ENCODE measurements at regions not wholly inside any gene's neighbourhood (a gene's known extent, or its start where the extent isn't known, plus 50 kb on each side); places are given as distances from the start of the nearest gene placed in this dataset.

DNA sequence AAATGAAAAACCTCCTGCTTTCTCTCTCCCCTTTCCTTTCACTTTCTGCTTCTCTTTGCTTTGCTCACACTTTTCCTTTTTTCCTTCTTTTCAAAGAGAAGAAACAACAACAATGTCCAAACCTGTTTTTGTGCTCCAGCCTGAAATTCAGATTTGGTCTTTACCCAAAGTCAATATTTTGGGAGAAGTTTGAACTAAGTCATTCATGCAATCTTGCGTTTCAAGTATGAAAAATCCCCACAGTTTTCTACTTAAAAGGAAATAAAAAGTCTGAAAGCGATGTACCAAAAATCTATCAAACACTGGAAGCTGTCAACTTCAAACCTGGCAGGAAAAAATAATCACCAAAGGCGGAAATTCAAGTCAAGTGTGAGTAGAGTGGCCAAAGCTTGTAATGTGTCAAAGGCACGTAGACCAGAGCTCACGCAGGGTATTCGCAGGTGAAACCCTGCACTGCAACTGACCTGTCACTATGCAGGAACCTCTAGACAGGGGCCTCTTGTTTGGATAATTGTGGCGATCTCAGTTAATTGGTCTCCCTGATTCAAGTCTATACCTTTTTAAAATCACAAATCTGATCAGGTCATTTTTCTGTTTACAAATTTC lies 118.8 kb upstream of the GALNT15 start:
- Histone ChIP-seq H3F3A (ENCODE audit: insufficient read depth) (peaks cover 39% of the 10 kb centered on the region), H3K9me2 (ENCODE audit: insufficient read depth) (no peaks in the 10 kb centered on the region), H3K27me3 (replicated peaks; ENCODE audit: insufficient read depth) (no peaks in the 10 kb centered on the region), H3K36me3 (ENCODE audit: low read depth) (no peaks in the 10 kb centered on the region), H3K79me2 (ENCODE audit: insufficient read depth) (no peaks in the 10 kb centered on the region), H2AFZ (peak overlapping the region; percentile 79), H3K4me3 (peak overlapping the region; percentile 56), H3K9ac (peak overlapping the region; percentile 66), H4K20me1 (ENCODE audit: insufficient read depth) (no peaks in the 10 kb centered on the region), H3K27ac (peak overlapping the region; percentile 58), H3K4me1 (ENCODE audit: insufficient read depth) (peaks cover 55% of the 10 kb centered on the region), H3K9me3 (ENCODE audit: low read depth) (no peaks in the 10 kb centered on the region), H3K4me2 (ENCODE audit: unreplicated experiment) (peak overlapping the region; percentile 86)
- DNase-seq = peak; percentile 21
- in situ Hi-C loops (cut with MboI) = loop anchor here (10.0 kb wide), 1 partner anchor 119 kb away; the partner anchor contains the start of gene GALNT15
- no peak for TF ChIP-seq EZH2 (IDR thresholded peaks at IDR 0.05; ENCODE audit: insufficient read depth, poor library complexity, severe bottlenecking)
- TF ChIP-seq EZH2phosphoT487 (IDR thresholded peaks at IDR 0.05; ENCODE audit: insufficient read depth, low read depth) = no peak
- WGBS, 2 experiments (ENCODE audit: low coverage in 1 of 2, low lambda C conversion rate in 2 of 2, missing lambda C conversion rate in 2 of 2) = 31 to 33% methylated on average over 7 of the region's 7 CpGs

DNA sequence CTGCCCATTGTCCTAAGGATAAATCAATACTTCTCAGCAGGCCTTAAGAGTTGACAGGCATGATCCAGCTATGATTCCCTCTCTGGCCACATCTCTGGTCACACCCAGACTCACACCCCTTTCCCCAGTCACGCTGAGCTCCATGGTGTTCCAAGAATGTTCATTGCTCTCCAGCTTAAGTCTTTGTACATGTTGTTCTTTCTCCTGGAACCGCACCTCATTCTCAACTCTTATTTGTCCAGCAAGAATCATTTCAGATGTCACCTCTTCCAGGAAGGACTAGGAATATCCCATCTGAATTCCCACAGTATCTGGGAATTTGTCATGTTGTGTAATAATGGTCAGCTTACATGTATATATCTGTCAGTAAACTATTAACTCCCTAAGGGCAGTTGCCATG lies 118.3 kb upstream of the GALNT15 start:
- H3K4me1 ChIP-seq (ENCODE audit: insufficient read depth) = peaks cover 60% of the 10 kb centered on the region
- in situ Hi-C loops (cut with MboI) = loop anchor here (10.0 kb wide), 1 partner anchor 119 kb away; the partner anchor contains the start of gene GALNT15
- peaks cover 44% of the 10 kb centered on the region for H3F3A ChIP-seq (ENCODE audit: insufficient read depth)
- peak overlapping the region; percentile 86 for H3K4me2 ChIP-seq (ENCODE audit: unreplicated experiment)
- H3K27ac ChIP-seq = peak overlapping the region; percentile 58
- no peaks in the 10 kb centered on the region for H4K20me1 ChIP-seq (ENCODE audit: insufficient read depth)
- 12 to 22% methylated on average over 2 of the region's 2 CpGs for WGBS, 2 experiments (ENCODE audit: low coverage in 1 of 2, low lambda C conversion rate in 2 of 2, missing lambda C conversion rate in 2 of 2)
- H2AFZ ChIP-seq = peak overlapping the region; percentile 79; the same call in 1 of the 2 replicates
- TF ChIP-seq EZH2phosphoT487 (IDR thresholded peaks at IDR 0.05; ENCODE audit: insufficient read depth, low read depth) = no peak
- no peak for TF ChIP-seq EZH2 (IDR thresholded peaks at IDR 0.05; ENCODE audit: insufficient read depth, poor library complexity, severe bottlenecking)
- peak overlapping the region; percentile 56; the same call in 1 of the 2 replicates for H3K4me3 ChIP-seq
- H3K79me2 ChIP-seq (ENCODE audit: insufficient read depth) = no peaks in the 10 kb centered on the region
- no peaks in the 10 kb centered on the region for H3K36me3 ChIP-seq (ENCODE audit: low read depth)
- DNase-seq = peak; percentile 68
- peak overlapping the region; percentile 66; the same call in 1 of the 2 replicates for H3K9ac ChIP-seq
- H3K9me2 ChIP-seq (ENCODE audit: insufficient read depth) = no peaks in the 10 kb centered on the region
- no peaks in the 10 kb centered on the region for H3K27me3 ChIP-seq (replicated peaks; ENCODE audit: insufficient read depth)
- no peaks in the 10 kb centered on the region for H3K9me3 ChIP-seq (ENCODE audit: low read depth)

DNA sequence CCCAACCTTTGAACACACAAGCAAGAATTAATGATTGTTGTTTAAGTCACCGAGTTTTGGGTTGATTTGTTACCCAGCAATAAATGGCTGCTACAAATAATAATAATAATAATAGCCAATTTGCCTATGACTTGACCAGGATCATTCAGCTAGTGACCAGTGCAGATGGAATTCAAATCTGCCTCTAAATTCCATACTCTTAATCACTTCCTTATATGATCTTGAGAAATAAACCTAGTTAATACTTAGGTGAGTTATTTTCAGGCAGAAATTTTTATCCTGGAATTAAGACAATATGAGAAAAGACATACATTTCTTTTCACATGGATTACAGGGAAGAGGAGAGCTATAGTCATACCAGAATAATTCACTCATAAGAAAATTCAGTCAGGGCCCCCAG lies 116.0 kb upstream of the GALNT15 start:
- no peaks in the 10 kb centered on the region for H4K20me1 ChIP-seq (ENCODE audit: insufficient read depth)
- H3K9ac ChIP-seq = peak overlapping the region; percentile 95
- in situ Hi-C loops (cut with MboI) = loop anchor here (10.0 kb wide), 1 partner anchor 116 kb away; the partner anchor contains the start of gene GALNT15
- no peak overlapping the region for H2AFZ ChIP-seq
- H3K9me2 ChIP-seq (ENCODE audit: insufficient read depth) = no peaks in the 10 kb centered on the region
- H3K9me3 ChIP-seq (ENCODE audit: low read depth) = no peaks in the 10 kb centered on the region
- H3K4me2 ChIP-seq (ENCODE audit: unreplicated experiment) = peak overlapping the region; percentile 34
- H3K27ac ChIP-seq = peak overlapping the region; percentile 100
- H3K27me3 ChIP-seq (replicated peaks; ENCODE audit: insufficient read depth) = no peaks in the 10 kb centered on the region
- H3K36me3 ChIP-seq (ENCODE audit: low read depth) = no peaks in the 10 kb centered on the region
- H3F3A ChIP-seq (ENCODE audit: insufficient read depth) = peaks cover 59% of the 10 kb centered on the region
- no peak for TF ChIP-seq EZH2phosphoT487 (IDR thresholded peaks at IDR 0.05; ENCODE audit: insufficient read depth, low read depth)
- no peaks in the 10 kb centered on the region for H3K79me2 ChIP-seq (ENCODE audit: insufficient read depth)
- DNase-seq = peak; percentile 38
- 95 to 96% methylated on average over 1 of the region's 1 CpG for WGBS, 2 experiments (ENCODE audit: low coverage in 1 of 2, low lambda C conversion rate in 2 of 2, missing lambda C conversion rate in 2 of 2)
- H3K4me3 ChIP-seq = no peak overlapping the region
- H3K4me1 ChIP-seq (ENCODE audit: insufficient read depth) = peaks cover 61% of the 10 kb centered on the region

DNA sequence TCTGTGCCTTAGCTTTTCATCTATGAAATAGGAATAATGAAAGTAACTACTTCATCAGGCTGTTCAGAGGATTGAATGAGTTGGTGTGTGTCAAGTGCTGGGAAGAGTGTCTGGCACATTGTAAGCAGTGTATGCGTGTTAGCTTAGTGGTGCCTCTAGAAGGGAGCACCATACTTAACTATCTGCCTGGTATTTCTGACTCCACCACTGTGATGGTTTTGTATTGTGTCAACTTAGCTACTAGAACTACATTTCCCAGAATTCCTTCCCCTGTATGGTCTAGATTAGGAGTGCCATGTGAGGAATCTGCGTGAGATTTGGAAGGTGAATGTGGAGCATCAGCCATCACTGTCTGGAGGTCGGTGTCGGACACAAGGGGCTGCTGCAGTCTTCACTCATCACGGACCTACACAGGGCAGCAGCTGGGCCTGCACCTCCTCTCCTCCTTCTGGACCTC lies 115.4 kb upstream of the GALNT15 start:
- Histone ChIP-seq H3F3A (ENCODE audit: insufficient read depth) (peaks cover 56% of the 10 kb centered on the region), H3K79me2 (ENCODE audit: insufficient read depth) (no peaks in the 10 kb centered on the region), H4K20me1 (ENCODE audit: insufficient read depth) (no peaks in the 10 kb centered on the region), H3K36me3 (ENCODE audit: low read depth) (no peaks in the 10 kb centered on the region), H3K4me2 (ENCODE audit: unreplicated experiment) (peak overlapping the region; percentile 79), H2AFZ (no peak overlapping the region), H3K27me3 (replicated peaks; ENCODE audit: insufficient read depth) (no peaks in the 10 kb centered on the region), H3K4me3 (peak overlapping the region; percentile 23; the same call in 1 of the 2 replicates), H3K9ac (peak overlapping the region; percentile 95), H3K4me1 (ENCODE audit: insufficient read depth) (peaks cover 58% of the 10 kb centered on the region), H3K9me2 (ENCODE audit: insufficient read depth) (no peaks in the 10 kb centered on the region), H3K27ac (peak overlapping the region; percentile 100), H3K9me3 (ENCODE audit: low read depth) (no peaks in the 10 kb centered on the region)
- TF ChIP-seq EZH2 (IDR thresholded peaks at IDR 0.05; ENCODE audit: insufficient read depth, poor library complexity, severe bottlenecking) (no peak), EZH2phosphoT487 (IDR thresholded peaks at IDR 0.05; ENCODE audit: insufficient read depth, low read depth) (no peak)
- in situ Hi-C loops (cut with MboI) = loop anchor here (10.0 kb wide), 1 partner anchor 116 kb away; the partner anchor contains the start of gene GALNT15
- WGBS, 2 experiments (ENCODE audit: low coverage in 1 of 2, low lambda C conversion rate in 2 of 2, missing lambda C conversion rate in 2 of 2) = 73 to 75% methylated on average over 5 of the region's 5 CpGs
- DNase-seq = peak; percentile 49

Data from GM23248 (cell line).